ENCODE measurements at regions not wholly inside any gene's neighbourhood (a gene's known extent, or its start where the extent isn't known, plus 50 kb on each side); places are given as distances from the start of the nearest gene placed in this dataset.

- no peak for TF ChIP-seq CTCF (conservative IDR thresholded peaks at IDR 0.05; ENCODE audit: low read length)
- no peak for TF ChIP-seq EZH2phosphoT487 (IDR thresholded peaks at IDR 0.05; ENCODE audit: borderline replicate concordance)
Observed at GRCh38 chr2:7812231-7812995, 869.4 kb upstream of the ID2 start.

Measured in Loucy (cell line).